ENCODE measurements at regions not wholly inside any gene's neighbourhood (a gene's known extent, or its start where the extent isn't known, plus 50 kb on each side); places are given as distances from the start of the nearest gene placed in this dataset.
"Not testable (repeated sequence)": the region's sequence is repeated elsewhere in the genome, so short reads cannot be mapped to it uniquely, and the experiment has no call there.

- no peak for TF ChIP-seq CTCF (conservative IDR thresholded peaks at IDR 0.05; ENCODE audit: low read depth, low read length)
- Histone ChIP-seq H4K20me1 (ENCODE audit: insufficient read depth) (no peaks in the 10 kb centered on the region), H3K4me2 (no peak overlapping the region), H3K4me1 (ENCODE audit: low read depth, poor library complexity, severe bottlenecking) (no peaks in the 10 kb centered on the region), H3K36me3 (ENCODE audit: insufficient read depth) (no peaks in the 10 kb centered on the region), H2AFZ (ENCODE audit: low read depth) (no peak overlapping the region), H3K9ac (no peak overlapping the region), H3K4me3 (IDR thresholded peaks at IDR 0.05; ENCODE audit: insufficient read depth, low read depth, low read length) (no peak overlapping the region), H3K27ac (no peak overlapping the region), H3K79me2 (ENCODE audit: insufficient read depth, low read depth) (no peaks in the 10 kb centered on the region), H3K27me3 (ENCODE audit: insufficient read depth, low read depth) (no peaks in the 10 kb centered on the region)
Measured at GRCh38 chr2:128513961-128514283, 195.3 kb upstream of the HS6ST1 start.

DNA sequence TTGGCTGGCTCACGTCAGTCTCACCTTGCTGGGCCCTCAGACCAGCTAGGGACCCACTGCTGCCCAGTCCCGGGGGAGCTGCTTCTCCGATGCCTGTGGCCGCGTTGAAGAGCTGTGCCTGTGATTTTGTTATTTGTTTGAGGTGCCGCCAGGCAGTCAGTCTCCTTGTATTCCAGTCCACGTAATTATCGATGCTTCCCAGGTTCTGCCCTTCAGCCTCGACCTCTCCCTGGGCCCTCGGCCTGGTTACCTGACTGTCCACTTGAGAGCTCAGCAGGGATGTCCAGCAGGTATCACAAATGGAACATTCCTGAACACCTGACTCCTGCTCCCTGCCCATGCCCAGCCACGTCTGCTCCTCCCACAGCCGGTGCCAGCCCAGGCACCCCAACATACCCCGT is 195.9 kb upstream of the HS6ST1 start:
- no peaks in the 10 kb centered on the region for H3K36me3 ChIP-seq (ENCODE audit: insufficient read depth)
- TF ChIP-seq CTCF (conservative IDR thresholded peaks at IDR 0.05; ENCODE audit: low read depth, low read length): no peak
- H3K4me1 ChIP-seq (ENCODE audit: low read depth, poor library complexity, severe bottlenecking): no peaks in the 10 kb centered on the region
- H3K79me2 ChIP-seq (ENCODE audit: insufficient read depth, low read depth): no peaks in the 10 kb centered on the region
- no peak overlapping the region for H3K4me2 ChIP-seq
- H3K4me3 ChIP-seq (IDR thresholded peaks at IDR 0.05; ENCODE audit: insufficient read depth, low read depth, low read length): no peak overlapping the region
- no peak overlapping the region for H3K27ac ChIP-seq
- H3K9ac ChIP-seq: no peak overlapping the region
- no peaks in the 10 kb centered on the region for H3K27me3 ChIP-seq (ENCODE audit: insufficient read depth, low read depth)
- no peak overlapping the region for H2AFZ ChIP-seq (ENCODE audit: low read depth)
- H4K20me1 ChIP-seq (ENCODE audit: insufficient read depth): no peaks in the 10 kb centered on the region

DNA sequence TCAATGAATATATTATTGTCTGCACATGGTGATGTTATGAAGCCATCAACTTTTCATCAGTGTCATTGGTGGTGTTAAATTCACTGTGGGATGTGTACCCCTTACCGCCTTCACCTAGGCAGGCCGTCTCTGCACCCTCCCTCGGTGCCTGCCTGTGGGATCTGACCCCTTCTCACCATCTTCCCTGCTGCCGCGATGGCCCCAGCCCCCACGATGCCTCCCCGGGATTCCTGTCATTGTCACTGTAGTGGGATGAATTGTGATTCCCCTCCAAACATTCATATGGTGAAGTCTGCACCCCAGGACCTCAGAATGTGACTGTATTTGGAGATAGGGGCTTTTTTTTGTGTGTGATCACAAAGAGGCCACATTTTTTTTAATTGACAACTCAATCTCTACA is 198.3 kb upstream of the HS6ST1 start:
- Histone ChIP-seq H3K27me3 (ENCODE audit: insufficient read depth, low read depth) (no peaks in the 10 kb centered on the region), H3K36me3 (ENCODE audit: insufficient read depth) (no peaks in the 10 kb centered on the region), H2AFZ (ENCODE audit: low read depth) (no peak overlapping the region), H3K9ac (no peak overlapping the region), H3K27ac (no peak overlapping the region), H3K4me3 (IDR thresholded peaks at IDR 0.05; ENCODE audit: insufficient read depth, low read depth, low read length) (no peak overlapping the region), H4K20me1 (ENCODE audit: insufficient read depth) (no peaks in the 10 kb centered on the region), H3K4me1 (ENCODE audit: low read depth, poor library complexity, severe bottlenecking) (no peaks in the 10 kb centered on the region), H3K4me2 (no peak overlapping the region), H3K79me2 (ENCODE audit: insufficient read depth, low read depth) (no peaks in the 10 kb centered on the region)
- TF ChIP-seq CTCF (conservative IDR thresholded peaks at IDR 0.05; ENCODE audit: low read depth, low read length): no peak

DNA sequence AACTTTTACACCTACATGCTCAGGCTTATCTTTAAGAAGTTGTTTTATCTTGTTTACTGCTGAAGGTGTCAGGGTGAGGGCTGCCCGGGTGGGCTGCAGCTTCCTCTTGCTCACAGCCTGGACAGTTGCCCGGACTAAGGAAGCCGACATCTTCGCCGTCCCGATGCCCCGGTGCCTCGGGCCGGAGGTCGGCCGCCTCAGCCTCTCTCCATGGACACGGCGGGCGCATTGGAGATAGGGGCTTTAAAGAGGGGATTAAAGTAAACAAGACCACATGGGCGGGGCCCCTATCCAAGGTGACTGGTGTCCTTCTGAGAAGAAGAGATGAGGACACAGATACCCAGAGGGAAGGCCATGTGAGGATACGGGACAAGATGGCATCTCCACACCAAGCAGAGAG is 200.4 kb upstream of the HS6ST1 start:
- H4K20me1 ChIP-seq (ENCODE audit: insufficient read depth): not testable (repeated sequence)

DNA sequence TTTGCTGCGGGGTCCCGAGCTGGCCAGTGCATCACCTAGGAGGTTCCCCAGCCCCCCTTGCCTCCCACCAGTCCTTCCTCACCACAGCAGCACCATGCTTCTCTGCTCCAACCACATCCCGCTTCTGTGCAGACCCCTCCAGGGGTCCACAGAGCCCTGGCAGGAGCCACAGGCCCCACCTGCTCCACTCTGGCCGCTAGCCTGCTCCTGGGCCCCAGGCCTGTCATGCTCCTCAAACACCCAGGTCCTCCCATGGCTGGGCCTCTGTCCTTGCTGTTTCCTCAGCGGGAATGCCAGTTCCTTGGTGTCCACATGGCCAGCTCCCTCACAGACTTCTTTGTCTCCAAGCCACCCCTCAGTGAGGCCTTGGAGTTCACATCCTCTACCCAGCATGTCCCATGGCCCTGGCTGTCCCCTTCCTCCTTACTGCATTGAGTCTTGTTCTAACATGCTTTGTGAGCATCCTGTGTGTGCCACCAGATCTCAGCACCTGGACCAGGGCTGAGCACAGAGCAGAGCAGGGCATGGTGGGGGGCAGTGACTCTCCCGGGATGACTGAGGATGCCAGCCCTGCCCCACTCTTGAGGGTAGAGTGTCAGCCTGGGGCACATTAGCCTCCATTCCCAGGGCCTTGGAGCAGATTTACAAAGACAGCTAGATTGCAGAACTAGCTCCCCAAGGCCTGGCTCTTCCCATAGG is 201.0 kb upstream of the HS6ST1 start:
- Histone ChIP-seq H2AFZ (ENCODE audit: low read depth) (no peak overlapping the region), H3K4me2 (no peak overlapping the region)

More for the DNA sequence above, 200.4 kb upstream of the HS6ST1 start:
- not testable (repeated sequence) for H3K27me3 ChIP-seq (ENCODE audit: insufficient read depth, low read depth); H3K36me3 ChIP-seq (ENCODE audit: insufficient read depth); H3K27ac ChIP-seq; H3K4me3 ChIP-seq (IDR thresholded peaks at IDR 0.05; ENCODE audit: insufficient read depth, low read depth, low read length); H3K9ac ChIP-seq; H3K79me2 ChIP-seq (ENCODE audit: insufficient read depth, low read depth); H2AFZ ChIP-seq (ENCODE audit: low read depth); H3K4me2 ChIP-seq; H3K4me1 ChIP-seq (ENCODE audit: low read depth, poor library complexity, severe bottlenecking)

More for the DNA sequence above, 201.0 kb upstream of the HS6ST1 start:
- Histone ChIP-seq H3K79me2 (ENCODE audit: insufficient read depth, low read depth) (no peaks in the 10 kb centered on the region), H4K20me1 (ENCODE audit: insufficient read depth) (no peaks in the 10 kb centered on the region), H3K36me3 (ENCODE audit: insufficient read depth) (no peaks in the 10 kb centered on the region), H3K4me3 (IDR thresholded peaks at IDR 0.05; ENCODE audit: insufficient read depth, low read depth, low read length) (no peak overlapping the region), H3K27ac (no peak overlapping the region), H3K27me3 (ENCODE audit: insufficient read depth, low read depth) (no peaks in the 10 kb centered on the region), H3K4me1 (ENCODE audit: low read depth, poor library complexity, severe bottlenecking) (no peaks in the 10 kb centered on the region), H3K9ac (no peak overlapping the region)
- no peak for TF ChIP-seq CTCF (conservative IDR thresholded peaks at IDR 0.05; ENCODE audit: low read depth, low read length)

All from KMS-11 (cell line).